ENCODE measurements at regions not wholly inside any gene's neighbourhood (a gene's known extent, or its start where the extent isn't known, plus 50 kb on each side); places are given as distances from the start of the nearest gene placed in this dataset.

GRCh38 chr2:4077017-4077416 is 373.6 kb downstream of the DCDC2C start:
- TF ChIP-seq EZH2 (IDR thresholded peaks at IDR 0.05) (no peak), POLR2AphosphoS5 (IDR thresholded peaks at IDR 0.05; ENCODE audit: borderline replicate concordance, low read depth, low read length) (no peak), FOXP2 (optimal IDR thresholded peaks at IDR 0.05; ENCODE audit: control extremely low read depth, extremely low read length, insufficient read depth) (no peak)
